ENCODE measurements at regions not wholly inside any gene's neighbourhood (a gene's known extent, or its start where the extent isn't known, plus 50 kb on each side); places are given as distances from the start of the nearest gene placed in this dataset.
"Not testable (repeated sequence)": the region's sequence is repeated elsewhere in the genome, so short reads cannot be mapped to it uniquely, and the experiment has no call there.

DNA sequence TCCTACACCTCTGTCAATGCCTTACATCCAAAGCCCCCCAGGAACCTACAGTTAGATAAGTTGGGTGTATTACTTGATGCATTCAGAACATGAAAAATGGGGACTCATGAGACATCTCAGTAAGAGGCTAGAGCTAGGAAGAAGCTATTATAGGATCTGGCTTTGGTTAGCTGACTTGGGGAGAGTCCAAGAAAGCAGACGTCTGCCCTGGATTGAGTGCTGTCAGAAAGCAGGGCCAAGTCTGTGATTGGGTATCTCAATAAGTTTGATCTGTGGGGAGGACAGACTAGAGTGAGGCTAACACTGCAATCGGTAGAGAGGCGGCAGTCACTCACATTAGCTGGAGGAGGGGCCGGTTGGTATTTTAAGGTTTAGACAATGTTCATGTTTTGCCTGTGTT, 79.4 kb upstream of the LRFN2 start:
- H3K27me3 ChIP-seq (ENCODE audit: control insufficient read depth in 1 of 2, insufficient read depth in 2 of 2, low read length in 2 of 2): no peaks in the 10 kb centered on the region
- peaks cover 4 to 22% of the 10 kb centered on the region in 2 donors for H3K9me3 ChIP-seq (ENCODE audit: control insufficient read depth in 2 of 2, insufficient read depth in 1 of 2, low read depth in 1 of 2, low read length in 1 of 2)
- 74 to 75% methylated on average over 4 of the region's 4 CpGs for WGBS, 2 donors
- no peaks in the 10 kb centered on the region for H3K36me3 ChIP-seq (ENCODE audit: control insufficient read depth in 2 of 2, insufficient read depth in 2 of 2, low read length in 1 of 2)
- H3K27ac ChIP-seq (ENCODE audit: low read depth in 2 of 2, low read length in 1 of 2): no peak overlapping the region
- no peak overlapping the region for H3K4me3 ChIP-seq (ENCODE audit: low read depth in 1 of 2, low read length in 2 of 2)
- H3K4me1 ChIP-seq (ENCODE audit: control insufficient read depth in 2 of 2, insufficient read depth in 2 of 2, low read length in 1 of 2): no peaks in the 10 kb centered on the region

DNA sequence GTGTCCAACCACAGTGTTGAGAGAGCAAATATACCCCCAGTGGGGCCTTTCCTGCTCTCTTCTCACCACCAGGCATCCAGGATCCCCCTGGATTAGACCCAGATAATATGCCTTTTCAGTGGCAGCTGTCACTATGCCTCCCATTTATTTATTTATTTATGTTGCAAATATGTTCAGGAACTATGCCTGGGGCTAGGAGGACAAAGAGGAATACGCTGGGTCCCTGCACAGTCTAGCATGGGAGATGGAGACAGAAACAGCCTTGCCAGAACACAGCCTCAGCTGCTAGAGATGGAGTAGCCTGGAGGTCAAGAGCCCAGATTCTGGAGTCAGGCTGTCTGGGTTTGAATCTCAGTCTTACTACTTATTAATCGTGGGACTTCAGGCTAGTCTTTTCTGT, 74.6 kb upstream of the LRFN2 start:
- Histone ChIP-seq H3K9me3 (ENCODE audit: control insufficient read depth in 2 of 2, insufficient read depth in 1 of 2, low read depth in 1 of 2, low read length in 1 of 2) (peaks cover 4 to 22% of the 10 kb centered on the region in 2 donors), H3K36me3 (ENCODE audit: control insufficient read depth in 2 of 2, insufficient read depth in 2 of 2, low read length in 1 of 2) (no peaks in the 10 kb centered on the region), H3K4me3 (ENCODE audit: low read depth in 1 of 2, low read length in 2 of 2) (no peak overlapping the region), H3K27me3 (ENCODE audit: control insufficient read depth in 1 of 2, insufficient read depth in 2 of 2, low read length in 2 of 2) (no peaks in the 10 kb centered on the region), H3K4me1 (ENCODE audit: control insufficient read depth in 2 of 2, insufficient read depth in 2 of 2, low read length in 1 of 2) (no peaks in the 10 kb centered on the region), H3K27ac (ENCODE audit: low read depth in 2 of 2, low read length in 1 of 2) (no peak overlapping the region)
- WGBS, 2 donors: 75 to 86% methylated on average over 2 of the region's 2 CpGs

- H3K4me1 ChIP-seq (ENCODE audit: control insufficient read depth in 2 of 2, insufficient read depth in 2 of 2, low read length in 1 of 2); H3K36me3 ChIP-seq (ENCODE audit: control insufficient read depth in 2 of 2, insufficient read depth in 2 of 2, low read length in 1 of 2); H3K27ac ChIP-seq (ENCODE audit: low read depth in 2 of 2, low read length in 1 of 2); H3K4me3 ChIP-seq (ENCODE audit: low read depth in 1 of 2, low read length in 2 of 2); H3K9me3 ChIP-seq (ENCODE audit: control insufficient read depth in 2 of 2, insufficient read depth in 1 of 2, low read depth in 1 of 2, low read length in 1 of 2); H3K27me3 ChIP-seq (ENCODE audit: control insufficient read depth in 1 of 2, insufficient read depth in 2 of 2, low read length in 2 of 2): not testable (repeated sequence)
- WGBS, 2 donors: 93% methylated on average over 5 of the region's 5 CpGs
Measured at GRCh38 chr6:40656772-40657171, 69.6 kb upstream of the LRFN2 start.

DNA sequence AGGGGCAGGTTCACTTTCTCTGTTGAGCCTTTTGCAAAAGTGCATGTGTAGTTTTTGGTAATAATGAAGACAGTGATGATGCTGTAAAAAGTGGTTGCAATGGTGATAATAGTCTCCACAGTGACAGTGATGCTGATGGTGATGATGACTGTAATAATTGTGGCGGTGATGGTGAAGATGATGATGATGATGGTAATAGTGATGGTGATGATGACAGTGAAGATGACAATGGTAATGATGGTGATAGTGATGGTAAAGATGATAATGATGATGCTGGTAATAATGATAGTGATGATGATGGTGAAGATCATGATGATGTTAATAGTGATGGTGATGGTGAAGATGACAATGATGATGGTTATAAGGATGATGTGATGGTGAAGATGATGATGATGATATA, 67.7 kb upstream of the LRFN2 start:
- Histone ChIP-seq H3K9me3 (ENCODE audit: control insufficient read depth in 2 of 2, insufficient read depth in 1 of 2, low read depth in 1 of 2, low read length in 1 of 2) (no peaks in the 10 kb centered on the region), H3K4me1 (ENCODE audit: control insufficient read depth in 2 of 2, insufficient read depth in 2 of 2, low read length in 1 of 2) (no peaks in the 10 kb centered on the region), H3K27ac (ENCODE audit: low read depth in 2 of 2, low read length in 1 of 2) (no peak overlapping the region), H3K27me3 (ENCODE audit: control insufficient read depth in 1 of 2, insufficient read depth in 2 of 2, low read length in 2 of 2) (no peaks in the 10 kb centered on the region), H3K36me3 (ENCODE audit: control insufficient read depth in 2 of 2, insufficient read depth in 2 of 2, low read length in 1 of 2) (no peaks in the 10 kb centered on the region), H3K4me3 (ENCODE audit: low read depth in 1 of 2, low read length in 2 of 2) (no peak overlapping the region)
- 99 to 100% methylated on average over 1 of the region's 1 CpG for WGBS, 2 donors

DNA sequence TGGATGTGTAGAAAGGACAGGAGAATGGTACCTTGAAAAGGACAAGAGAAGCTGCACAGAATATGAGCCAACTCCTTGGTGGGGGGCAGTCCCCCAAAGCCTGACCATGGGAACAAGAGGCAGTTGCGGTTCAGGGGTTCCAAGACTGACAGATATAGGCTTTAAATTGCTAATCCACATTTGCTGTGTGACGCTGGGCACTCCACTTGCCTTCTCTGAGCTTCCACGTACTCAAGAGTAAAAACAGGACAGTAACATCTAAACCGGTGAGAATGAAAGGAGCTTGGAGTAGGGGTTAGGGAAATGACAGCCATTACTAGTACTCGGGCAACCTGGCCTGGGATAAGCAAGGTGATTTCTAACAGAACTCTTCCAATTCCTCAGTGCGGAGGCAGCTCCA, 57.9 kb upstream of the LRFN2 start:
- H3K4me3 ChIP-seq (ENCODE audit: low read depth in 1 of 2, low read length in 2 of 2): no peak overlapping the region
- no peaks in the 10 kb centered on the region for H3K27me3 ChIP-seq (ENCODE audit: control insufficient read depth in 1 of 2, insufficient read depth in 2 of 2, low read length in 2 of 2)
- WGBS, 2 donors: 82 to 91% methylated on average over 6 of the region's 6 CpGs
- no peaks in the 10 kb centered on the region for H3K36me3 ChIP-seq (ENCODE audit: control insufficient read depth in 2 of 2, insufficient read depth in 2 of 2, low read length in 1 of 2)
- H3K4me1 ChIP-seq (ENCODE audit: control insufficient read depth in 2 of 2, insufficient read depth in 2 of 2, low read length in 1 of 2): peaks cover 0 to 2% of the 10 kb centered on the region in 2 donors
- no peak overlapping the region for H3K27ac ChIP-seq (ENCODE audit: low read depth in 2 of 2, low read length in 1 of 2)
- H3K9me3 ChIP-seq (ENCODE audit: control insufficient read depth in 2 of 2, insufficient read depth in 1 of 2, low read depth in 1 of 2, low read length in 1 of 2): peaks cover 0 to 2% of the 10 kb centered on the region in 2 donors

- no peaks in the 10 kb centered on the region for H3K36me3 ChIP-seq (ENCODE audit: control insufficient read depth in 2 of 2, insufficient read depth in 2 of 2, low read length in 1 of 2)
- 83 to 90% methylated on average over 1 of the region's 1 CpG for WGBS, 2 donors
- no peak overlapping the region for H3K27ac ChIP-seq (ENCODE audit: low read depth in 2 of 2, low read length in 1 of 2)
- H3K4me3 ChIP-seq (ENCODE audit: low read depth in 1 of 2, low read length in 2 of 2): no peak overlapping the region
- peaks cover 0 to 2% of the 10 kb centered on the region in 2 donors for H3K4me1 ChIP-seq (ENCODE audit: control insufficient read depth in 2 of 2, insufficient read depth in 2 of 2, low read length in 1 of 2)
- H3K9me3 ChIP-seq (ENCODE audit: control insufficient read depth in 2 of 2, insufficient read depth in 1 of 2, low read depth in 1 of 2, low read length in 1 of 2): peaks cover 0 to 2% of the 10 kb centered on the region in 2 donors
- H3K27me3 ChIP-seq (ENCODE audit: control insufficient read depth in 1 of 2, insufficient read depth in 2 of 2, low read length in 2 of 2): no peaks in the 10 kb centered on the region
Measured at GRCh38 chr6:40642837-40643236, 55.7 kb upstream of the LRFN2 start.

DNA sequence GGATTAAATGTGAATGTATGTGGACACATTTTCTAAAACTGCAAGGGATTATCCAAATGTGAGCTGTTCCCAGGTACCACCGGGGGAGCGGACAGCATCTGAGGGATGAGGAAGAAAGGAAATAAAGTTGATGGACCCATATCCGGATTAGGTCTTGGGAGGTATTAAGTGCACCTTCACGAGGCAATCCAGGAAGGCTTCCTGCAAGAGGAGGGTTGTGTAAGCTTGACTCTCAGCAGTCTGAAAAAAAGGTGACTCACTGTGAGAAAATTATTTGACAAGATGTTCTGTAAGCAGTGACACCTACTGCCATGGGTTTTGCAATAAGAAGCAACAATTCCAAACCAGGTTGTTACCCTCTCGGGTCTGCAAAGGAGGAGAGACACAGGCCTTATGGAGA, 55.0 kb upstream of the LRFN2 start:
- WGBS, 2 donors: 91 to 94% methylated on average over 5 of the region's 5 CpGs
- Histone ChIP-seq H3K27ac (ENCODE audit: low read depth in 2 of 2, low read length in 1 of 2) (no peak overlapping the region), H3K4me3 (ENCODE audit: low read depth in 1 of 2, low read length in 2 of 2) (no peak overlapping the region)

DNA sequence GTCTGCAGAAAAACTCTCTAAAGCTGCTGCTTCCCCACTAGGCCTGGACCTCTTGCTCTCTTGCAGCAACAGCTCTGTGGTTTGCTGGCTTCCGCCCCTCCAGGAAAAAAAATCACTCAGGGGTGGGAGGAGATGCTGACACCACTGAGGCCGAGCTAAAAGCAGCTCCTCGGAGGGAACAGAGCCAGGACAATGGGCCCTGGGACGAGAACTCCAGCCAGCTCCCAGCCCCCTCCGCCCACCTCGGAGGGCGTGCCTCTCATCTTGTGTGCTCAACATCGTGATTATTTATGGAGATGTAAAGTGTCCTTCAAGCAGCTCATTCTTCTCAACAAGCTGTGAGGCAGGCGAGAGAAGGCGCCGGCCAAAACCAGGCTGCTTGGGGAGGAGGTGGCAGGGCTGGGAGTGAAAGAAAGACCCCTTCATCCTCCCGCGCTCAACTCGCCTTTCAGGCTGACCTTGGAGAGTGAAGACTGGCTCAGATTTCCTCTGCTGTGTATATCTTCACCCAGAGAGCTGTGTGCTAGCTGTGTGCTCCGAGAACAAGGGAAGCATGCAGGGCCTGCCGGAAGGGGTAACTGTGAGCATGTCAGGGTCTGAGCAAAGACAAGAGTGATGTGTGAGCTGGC, 53.5 kb upstream of the LRFN2 start:
- WGBS, 2 donors: 30 to 32% methylated on average over 16 of the region's 16 CpGs
- Histone ChIP-seq H3K4me3 (ENCODE audit: low read depth in 1 of 2, low read length in 2 of 2) (no peak overlapping the region), H3K9me3 (ENCODE audit: control insufficient read depth in 2 of 2, insufficient read depth in 1 of 2, low read depth in 1 of 2, low read length in 1 of 2) (peaks cover 0 to 2% of the 10 kb centered on the region in 2 donors), H3K27ac (ENCODE audit: low read depth in 2 of 2, low read length in 1 of 2) (no peak overlapping the region), H3K4me1 (ENCODE audit: control insufficient read depth in 2 of 2, insufficient read depth in 2 of 2, low read length in 1 of 2) (peaks cover 0 to 2% of the 10 kb centered on the region in 2 donors), H3K27me3 (ENCODE audit: control insufficient read depth in 1 of 2, insufficient read depth in 2 of 2, low read length in 2 of 2) (no peaks in the 10 kb centered on the region), H3K36me3 (ENCODE audit: control insufficient read depth in 2 of 2, insufficient read depth in 2 of 2, low read length in 1 of 2) (no peaks in the 10 kb centered on the region)

More for the DNA sequence above, 55.0 kb upstream of the LRFN2 start:
- peaks cover 0 to 2% of the 10 kb centered on the region in 2 donors for H3K9me3 ChIP-seq (ENCODE audit: control insufficient read depth in 2 of 2, insufficient read depth in 1 of 2, low read depth in 1 of 2, low read length in 1 of 2)
- peaks cover 0 to 2% of the 10 kb centered on the region in 2 donors for H3K4me1 ChIP-seq (ENCODE audit: control insufficient read depth in 2 of 2, insufficient read depth in 2 of 2, low read length in 1 of 2)
- H3K27me3 ChIP-seq (ENCODE audit: control insufficient read depth in 1 of 2, insufficient read depth in 2 of 2, low read length in 2 of 2): no peaks in the 10 kb centered on the region
- H3K36me3 ChIP-seq (ENCODE audit: control insufficient read depth in 2 of 2, insufficient read depth in 2 of 2, low read length in 1 of 2): no peaks in the 10 kb centered on the region
